Lung (tissue), 11 donors: ENCODE measurements at regions not wholly inside any gene's neighbourhood (a gene's known extent, or its start where the extent isn't known, plus 50 kb on each side); places are given as distances from the start of the nearest gene placed in this dataset.

Source experiments
- ATAC-seq: fragments of 200-7000 bp; cut with Tn5 transposase; one replicate; pipeline ENCODE4 v1.9.1; 2020; ENCODE audit warnings: moderate number of reproducible peaks; ENCODE audit not compliant: insufficient read depth, low FRiP score
- DNase-seq, 3 donors: peaks; one replicate each; pipeline ENCODE4 v3.0.0-alpha.2; 2013 to 2017
- H3K27ac ChIP-seq, 2 donors: one replicate each; pipeline ENCODE4 v1.5.1; 2013; ENCODE audit warnings: mild to moderate bottlenecking in 2 of 2, moderate library complexity in 2 of 2, control low read depth in 1 of 2, inconsistent platforms in 1 of 2, low read depth in 1 of 2, low read length in 1 of 2
- H3K27me3 ChIP-seq, 3 donors: one replicate each; pipeline ENCODE4 v1.5.1; 2013; ENCODE audit warnings: low read length in 2 of 3; ENCODE audit not compliant: control insufficient read depth in 3 of 3, insufficient read depth in 3 of 3
- H3K36me3 ChIP-seq, 4 donors: one replicate each; pipeline ENCODE4 v1.5.1; 2013; ENCODE audit warnings: low read length in 4 of 4, mild to moderate bottlenecking in 1 of 4, moderate library complexity in 1 of 4; ENCODE audit not compliant: control insufficient read depth in 4 of 4, insufficient read depth in 4 of 4
- H3K4me1 ChIP-seq, 5 donors: one replicate each; pipeline ENCODE4 v1.5.1; 2013; ENCODE audit warnings: low read length in 5 of 5, mild to moderate bottlenecking in 2 of 5, moderate library complexity in 1 of 5; ENCODE audit not compliant: control insufficient read depth in 5 of 5, insufficient read depth in 5 of 5
- H3K4me3 ChIP-seq: one replicate; pipeline ENCODE4 v1.5.1; 2013; ENCODE audit warnings: mild to moderate bottlenecking, control low read depth, moderate library complexity
- H3K9ac ChIP-seq, 2 donors: one replicate each; pipeline ENCODE4 v1.5.1; 2013; ENCODE audit warnings: low read length in 2 of 2, control low read depth in 1 of 2; ENCODE audit not compliant: insufficient read depth in 1 of 2
- H3K9me3 ChIP-seq, 4 donors: one replicate each; pipeline ENCODE4 v1.5.1; 2013; ENCODE audit warnings: low read length in 3 of 4, mild to moderate bottlenecking in 1 of 4, moderate library complexity in 1 of 4; ENCODE audit not compliant: control insufficient read depth in 4 of 4, insufficient read depth in 3 of 4
- CTCF ChIP-seq: IDR thresholded peaks from 2 replicates; pipeline ENCODE4 v1.5.1; 2012; ENCODE audit warnings: mild to moderate bottlenecking; ENCODE audit errors: control extremely low read depth, extremely low read depth
- WGBS, 2 donors: extraction: QIAGEN DNeasy Blood & Tissue Kit; methylation state at CpG; one replicate each; pipeline ENCODE4 v1.1.7; 2013; 5-methylcytosine and 5-hydroxymethylcytosine counted together
- donor health status: control.
- donor health status: control.
- donor health status: Bipolar disorder and iron deficiency.
- donor health status: healthy.
- donor health status: DM: yes; HTN: yes; CAD: no.

- Histone ChIP-seq H3K9ac (no peak overlapping the region), H3K9me3 (peaks cover 0 to 4% (median 3%) of the 10 kb centered on the region in 4 donors), H3K36me3 (no peaks in the 10 kb centered on the region), H3K4me3 (no peak overlapping the region), H3K4me1 (peaks cover 0 to 8% (median 0%) of the 10 kb centered on the region in 5 donors), H3K27me3 (no peaks in the 10 kb centered on the region), H3K27ac (no peak overlapping the region)
- no peak for TF ChIP-seq CTCF
- DNase-seq (peak in 2 of 3 donors; percentile 42 to 49), ATAC-seq (no peak)
- WGBS, 2 donors: 25 to 41% methylated on average over 4 of the region's 4 CpGs
Observed at GRCh38 chr14:51534610-51535011, 117.1 kb upstream of the FRMD6 start.

- Histone ChIP-seq H3K27me3 (no peaks in the 10 kb centered on the region), H3K4me1 (peaks cover 0 to 5% (median 0%) of the 10 kb centered on the region in 5 donors), H3K4me3 (no peak overlapping the region), H3K9me3 (peaks cover 0 to 4% (median 3%) of the 10 kb centered on the region in 4 donors), H3K27ac (no peak overlapping the region), H3K9ac (no peak overlapping the region), H3K36me3 (no peaks in the 10 kb centered on the region)
- TF ChIP-seq CTCF: no peak
- DNase-seq (no peak), ATAC-seq (no peak)
- 87 to 88% methylated on average over 2 of the region's 2 CpGs for WGBS, 2 donors
Observed at GRCh38 chr14:51535443-51536044, 116.2 kb upstream of the FRMD6 start.

- H3K9me3 ChIP-seq: peaks cover 0 to 4% (median 3%) of the 10 kb centered on the region in 4 donors
- H3K4me3 ChIP-seq: no peak overlapping the region
- no peak for TF ChIP-seq CTCF
- peaks cover 0 to 5% (median 0%) of the 10 kb centered on the region in 5 donors for H3K4me1 ChIP-seq
- ATAC-seq: no peak
- no peak overlapping the region for H3K27ac ChIP-seq
- no peaks in the 10 kb centered on the region for H3K36me3 ChIP-seq
- no peak for DNase-seq
- no peaks in the 10 kb centered on the region for H3K27me3 ChIP-seq
- 93 to 97% methylated on average over 1 of the region's 1 CpG for WGBS, 2 donors
- no peak overlapping the region for H3K9ac ChIP-seq
Observed at GRCh38 chr14:51538973-51539372, 112.7 kb upstream of the FRMD6 start.

- Histone ChIP-seq H3K27ac (no peak overlapping the region), H3K9ac (no peak overlapping the region)
- TF ChIP-seq CTCF: no peak
Observed at GRCh38 chr14:51539571-51540037, 112.1 kb upstream of the FRMD6 start.

More at GRCh38 chr14:51539571-51540037, 112.1 kb upstream of the FRMD6 start:
- Histone ChIP-seq H3K9me3 (peaks cover 0 to 4% (median 3%) of the 10 kb centered on the region in 4 donors), H3K36me3 (no peaks in the 10 kb centered on the region), H3K27me3 (no peaks in the 10 kb centered on the region), H3K4me1 (peaks cover 0 to 6% (median 0%) of the 10 kb centered on the region in 5 donors), H3K4me3 (no peak overlapping the region)
- WGBS, 2 donors: 50 to 67% methylated on average over 1 of the region's 1 CpG
- no peak for DNase-seq
- ATAC-seq: no peak
